ENCODE measurements at regions not wholly inside any gene's neighbourhood (a gene's known extent, or its start where the extent isn't known, plus 50 kb on each side); places are given as distances from the start of the nearest gene placed in this dataset.

DNA sequence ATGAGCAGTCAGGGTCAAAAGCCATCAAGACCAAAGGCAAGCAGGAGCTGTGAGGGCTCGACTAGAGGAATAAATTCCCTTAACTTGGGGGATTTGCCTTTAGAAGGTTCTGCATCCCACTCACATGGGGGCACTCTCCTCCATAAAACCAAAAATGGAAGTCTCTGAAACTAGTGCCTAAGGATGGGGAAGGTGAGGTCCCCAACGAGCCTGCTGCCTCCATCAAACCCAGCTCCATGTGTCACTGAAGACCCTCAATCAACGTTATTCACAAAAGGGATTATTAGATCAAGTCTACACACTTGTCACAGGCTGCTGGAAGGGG lies 254.9 kb upstream of the NCKAP5 start:
- H3K36me3 ChIP-seq (replicated peaks; ENCODE audit: low read depth, low read length), result no peaks in the 10 kb centered on the region
- no peaks in the 10 kb centered on the region for H3K27me3 ChIP-seq (ENCODE audit: low read depth, low read length)
- no peaks in the 10 kb centered on the region for H4K20me1 ChIP-seq (ENCODE audit: insufficient read depth, low read length)
- H3K9ac ChIP-seq (ENCODE audit: low read length), result no peak overlapping the region
- no peaks in the 10 kb centered on the region for H3K79me2 ChIP-seq (ENCODE audit: low read length)
- no peak for TF ChIP-seq EZH2phosphoT487 (IDR thresholded peaks at IDR 0.05; ENCODE audit: low read depth)
- TF ChIP-seq, protein P1, sequence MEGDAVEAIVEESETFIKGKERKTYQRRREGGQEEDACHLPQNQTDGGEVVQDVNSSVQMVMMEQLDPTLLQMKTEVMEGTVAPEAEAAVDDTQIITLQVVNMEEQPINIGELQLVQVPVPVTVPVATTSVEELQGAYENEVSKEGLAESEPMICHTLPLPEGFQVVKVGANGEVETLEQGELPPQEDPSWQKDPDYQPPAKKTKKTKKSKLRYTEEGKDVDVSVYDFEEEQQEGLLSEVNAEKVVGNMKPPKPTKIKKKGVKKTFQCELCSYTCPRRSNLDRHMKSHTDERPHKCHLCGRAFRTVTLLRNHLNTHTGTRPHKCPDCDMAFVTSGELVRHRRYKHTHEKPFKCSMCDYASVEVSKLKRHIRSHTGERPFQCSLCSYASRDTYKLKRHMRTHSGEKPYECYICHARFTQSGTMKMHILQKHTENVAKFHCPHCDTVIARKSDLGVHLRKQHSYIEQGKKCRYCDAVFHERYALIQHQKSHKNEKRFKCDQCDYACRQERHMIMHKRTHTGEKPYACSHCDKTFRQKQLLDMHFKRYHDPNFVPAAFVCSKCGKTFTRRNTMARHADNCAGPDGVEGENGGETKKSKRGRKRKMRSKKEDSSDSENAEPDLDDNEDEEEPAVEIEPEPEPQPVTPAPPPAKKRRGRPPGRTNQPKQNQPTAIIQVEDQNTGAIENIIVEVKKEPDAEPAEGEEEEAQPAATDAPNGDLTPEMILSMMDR (IDR thresholded peaks at IDR 0.05; ENCODE audit: low read depth, low read length), result no peak
- no peak overlapping the region for H3K27ac ChIP-seq (ENCODE audit: low read length)
- no peaks in the 10 kb centered on the region for H3K4me1 ChIP-seq (ENCODE audit: low read length)
- H3K9me3 ChIP-seq (ENCODE audit: insufficient read depth, low read length), result no peaks in the 10 kb centered on the region
- H3K4me2 ChIP-seq (ENCODE audit: low read length), result no peak overlapping the region
- H3K4me3 ChIP-seq (ENCODE audit: low read length), result no peak overlapping the region
- H2AFZ ChIP-seq (ENCODE audit: low read depth, low read length), result no peak overlapping the region

GRCh38 chr2:133824869-133825268 lies 256.6 kb upstream of the NCKAP5 start:
- Histone ChIP-seq H3K27ac (ENCODE audit: low read length) (no peak overlapping the region), H3K9me3 (ENCODE audit: insufficient read depth, low read length) (no peaks in the 10 kb centered on the region), H3K79me2 (ENCODE audit: low read length) (no peaks in the 10 kb centered on the region), H2AFZ (ENCODE audit: low read depth, low read length) (no peak overlapping the region), H4K20me1 (ENCODE audit: insufficient read depth, low read length) (no peaks in the 10 kb centered on the region), H3K4me1 (ENCODE audit: low read length) (no peaks in the 10 kb centered on the region), H3K36me3 (replicated peaks; ENCODE audit: low read depth, low read length) (no peaks in the 10 kb centered on the region), H3K27me3 (ENCODE audit: low read depth, low read length) (0 out of 2 replicates have a peak, but pooled peaks cover 6% of the 10 kb centered on the region), H3K4me3 (ENCODE audit: low read length) (no peak overlapping the region), H3K9ac (ENCODE audit: low read length) (no peak overlapping the region), H3K4me2 (ENCODE audit: low read length) (no peak overlapping the region)
- TF ChIP-seq, protein P1 (IDR thresholded peaks at IDR 0.05; ENCODE audit: low read depth, low read length), result no peak
- TF ChIP-seq EZH2phosphoT487 (IDR thresholded peaks at IDR 0.05; ENCODE audit: low read depth), result no peak

- no peaks in the 10 kb centered on the region for H4K20me1 ChIP-seq (ENCODE audit: insufficient read depth, low read length)
- H3K9ac ChIP-seq (ENCODE audit: low read length), result no peak overlapping the region
- H3K27ac ChIP-seq (ENCODE audit: low read length), result no peak overlapping the region
These were observed 257.5 kb upstream of the NCKAP5 start for GRCh38 chr2:133825778-133826177.

DNA sequence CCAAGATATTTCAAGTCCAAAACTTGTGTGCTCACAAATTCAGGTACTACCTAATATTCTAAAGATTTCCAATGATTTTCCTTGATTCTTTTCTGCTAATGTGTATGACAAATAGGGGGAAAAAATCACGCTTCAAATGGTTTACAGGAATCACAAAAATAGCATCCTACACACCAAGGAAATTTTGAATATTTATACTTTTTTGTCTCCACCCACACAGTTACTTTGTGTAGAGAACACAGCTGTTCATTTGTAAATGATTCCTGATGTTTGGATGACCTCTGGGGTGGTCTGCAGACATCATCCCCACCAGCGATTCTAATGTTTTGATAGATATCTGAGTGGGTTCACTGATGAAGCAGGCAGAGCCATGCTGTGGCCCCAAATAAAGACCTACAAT lies 260.6 kb upstream of the NCKAP5 start:
- H3K9me3 ChIP-seq (ENCODE audit: insufficient read depth, low read length), result no peaks in the 10 kb centered on the region

More at GRCh38 chr2:133825778-133826177, 257.5 kb upstream of the NCKAP5 start:
- Histone ChIP-seq H3K79me2 (ENCODE audit: low read length) (no peaks in the 10 kb centered on the region), H2AFZ (ENCODE audit: low read depth, low read length) (no peak overlapping the region), H3K4me3 (ENCODE audit: low read length) (no peak overlapping the region), H3K4me2 (ENCODE audit: low read length) (no peak overlapping the region), H3K9me3 (ENCODE audit: insufficient read depth, low read length) (no peaks in the 10 kb centered on the region), H3K27me3 (ENCODE audit: low read depth, low read length) (0 out of 2 replicates have a peak, but pooled peaks cover 6% of the 10 kb centered on the region), H3K4me1 (ENCODE audit: low read length) (no peaks in the 10 kb centered on the region), H3K36me3 (replicated peaks; ENCODE audit: low read depth, low read length) (no peaks in the 10 kb centered on the region)
- TF ChIP-seq, protein P1 (IDR thresholded peaks at IDR 0.05; ENCODE audit: low read depth, low read length), result no peak
- no peak for TF ChIP-seq EZH2phosphoT487 (IDR thresholded peaks at IDR 0.05; ENCODE audit: low read depth)

More for the DNA sequence above, 260.6 kb upstream of the NCKAP5 start:
- Histone ChIP-seq H3K27me3 (ENCODE audit: low read depth, low read length) (0 out of 2 replicates have a peak, but pooled peaks cover 6% of the 10 kb centered on the region), H3K79me2 (ENCODE audit: low read length) (no peaks in the 10 kb centered on the region), H3K4me2 (ENCODE audit: low read length) (no peak overlapping the region), H2AFZ (ENCODE audit: low read depth, low read length) (no peak overlapping the region), H3K36me3 (replicated peaks; ENCODE audit: low read depth, low read length) (no peaks in the 10 kb centered on the region), H3K27ac (ENCODE audit: low read length) (no peak overlapping the region), H4K20me1 (ENCODE audit: insufficient read depth, low read length) (no peaks in the 10 kb centered on the region), H3K4me3 (ENCODE audit: low read length) (no peak overlapping the region), H3K4me1 (ENCODE audit: low read length) (no peaks in the 10 kb centered on the region), H3K9ac (ENCODE audit: low read length) (no peak overlapping the region)
- no peak for TF ChIP-seq EZH2phosphoT487 (IDR thresholded peaks at IDR 0.05; ENCODE audit: low read depth)
- TF ChIP-seq, protein P1 (IDR thresholded peaks at IDR 0.05; ENCODE audit: low read depth, low read length), result no peak

All from OCI-LY3 (cell line).